Vagina (tissue), 2 donors: ENCODE measurements at regions not wholly inside any gene's neighbourhood (a gene's known extent, or its start where the extent isn't known, plus 50 kb on each side); places are given as distances from the start of the nearest gene placed in this dataset.

Source experiments
- CTCF ChIP-seq, 3 experiments: fragments of 450-650 bp in 2 of 3; fragments of 200-600 bp in 1 of 3; sonication (generic) in 1 of 3; IDR thresholded peaks; one replicate each; pipeline ENCODE4 v1.5.1; 2017 to 2019; ENCODE audit warnings: antibody characterized with exemption in 3 of 3, mild to moderate bottlenecking in 2 of 3, moderate library complexity in 2 of 3
- POLR2A ChIP-seq, 2 donors: fragments of 450-650 bp; IDR thresholded peaks; one replicate each; pipeline ENCODE4 v1.6.1; 2017; ENCODE audit warnings: antibody characterized with exemption in 2 of 2, mild to moderate bottlenecking in 2 of 2, moderate library complexity in 2 of 2
- POLR2AphosphoS5 ChIP-seq, 2 donors: sonication (generic); formaldehyde crosslinking; IDR thresholded peaks; one replicate each; pipeline ENCODE4 v1.9.0; 2017; ENCODE audit warnings: antibody characterized with exemption in 2 of 2, mild to moderate bottlenecking in 2 of 2, low read depth in 1 of 2; ENCODE audit not compliant: insufficient read depth in 1 of 2

- no peak for TF ChIP-seq POLR2A (IDR thresholded peaks at IDR 0.05)
- TF ChIP-seq POLR2AphosphoS5 (IDR thresholded peaks at IDR 0.05; ENCODE audit: insufficient read depth in 1 of 2, low read depth in 1 of 2) = no peak
- no peak for TF ChIP-seq CTCF (IDR thresholded peaks at IDR 0.05)
Measured at GRCh38 chr1:194045416-194045815, 859.0 kb upstream of the B3GALT2 start.
